Liver (tissue), 8 donors: ENCODE measurements at regions not wholly inside any gene's neighbourhood (a gene's known extent, or its start where the extent isn't known, plus 50 kb on each side); places are given as distances from the start of the nearest gene placed in this dataset.

Experiments used
- DNase-seq: peaks from one replicate; pipeline ENCODE4 v3.0.0-alpha.2; 2017; ENCODE audit warnings: low spot score
- H3K27ac ChIP-seq, 2 donors: one replicate each; pipeline ENCODE4 v1.7.0; 2013; ENCODE audit warnings: inconsistent platforms in 2 of 2, low read length in 2 of 2, control low read depth in 1 of 2, low read depth in 1 of 2, mild to moderate bottlenecking in 1 of 2
- H3K27me3 ChIP-seq, 4 donors: one replicate each; pipeline versions ENCODE4 v1.6.1 to v1.7.0; 2013; ENCODE audit warnings: low read length in 3 of 4, inconsistent platforms in 1 of 4, mild to moderate bottlenecking in 1 of 4, moderate library complexity in 1 of 4; ENCODE audit not compliant: control insufficient read depth in 4 of 4, insufficient read depth in 4 of 4
- H3K36me3 ChIP-seq, 4 donors: one replicate each; pipeline versions ENCODE4 v1.6.1 to v1.7.0; 2013; ENCODE audit warnings: low read length in 3 of 4, mild to moderate bottlenecking in 3 of 4, low read depth in 1 of 4, moderate library complexity in 1 of 4; ENCODE audit not compliant: control insufficient read depth in 4 of 4, insufficient read depth in 3 of 4
- H3K4me1 ChIP-seq, 4 donors: one replicate each; pipeline versions ENCODE4 v1.6.1 to v1.7.0; 2013; ENCODE audit warnings: low read length in 3 of 4, mild to moderate bottlenecking in 3 of 4, moderate library complexity in 1 of 4; ENCODE audit not compliant: control insufficient read depth in 4 of 4, insufficient read depth in 4 of 4
- H3K4me3 ChIP-seq, 3 donors: one replicate each; pipeline versions ENCODE4 v1.6.1 to v1.7.0; 2013; ENCODE audit warnings: low read length in 3 of 3, control low read depth in 1 of 3, low read depth in 1 of 3, mild to moderate bottlenecking in 1 of 3
- H3K9ac ChIP-seq, 2 donors: one replicate each; pipeline ENCODE4 v1.7.0; 2013; ENCODE audit warnings: low read length in 2 of 2, mild to moderate bottlenecking in 2 of 2, moderate library complexity in 2 of 2, control low read depth in 1 of 2, low read depth in 1 of 2
- H3K9me3 ChIP-seq, 4 donors: one replicate each; pipeline versions ENCODE4 v1.6.1 to v1.7.0; 2013; ENCODE audit warnings: low read length in 3 of 4; ENCODE audit not compliant: control insufficient read depth in 4 of 4
- EGR1 ChIP-seq, 2 donors: IDR thresholded peaks; 2 replicates each; pipeline ENCODE4 v1.6.1; 2016 to 2018; ENCODE audit warnings: antibody characterized with exemption in 2 of 2, low read depth in 2 of 2
- FOXA1 ChIP-seq: IDR thresholded peaks from 2 replicates; pipeline ENCODE4 v1.6.1; 2016; ENCODE audit warnings: antibody characterized with exemption
- FOXA2 ChIP-seq: IDR thresholded peaks from 2 replicates; pipeline ENCODE4 v1.6.1; 2016; ENCODE audit warnings: antibody characterized with exemption
- GABPA ChIP-seq, 2 donors: IDR thresholded peaks in 1 of 2; conservative IDR thresholded peaks in 1 of 2; 2 replicates each; pipeline ENCODE4 v1.6.1; 2016; ENCODE audit warnings: antibody characterized with exemption in 2 of 2, mild to moderate bottlenecking in 1 of 2, moderate library complexity in 1 of 2
- HNF4A ChIP-seq, 2 donors: conservative IDR thresholded peaks; 2 replicates each; pipeline ENCODE4 v1.6.1; 2016; ENCODE audit warnings: antibody characterized with exemption in 2 of 2, mild to moderate bottlenecking in 2 of 2
- HNF4G ChIP-seq: IDR thresholded peaks from 2 replicates; pipeline ENCODE4 v1.6.1; 2016; ENCODE audit warnings: antibody characterized with exemption
- JUND ChIP-seq, 2 donors: IDR thresholded peaks; 2 replicates each; pipeline ENCODE4 v1.6.1; 2016; ENCODE audit warnings: antibody characterized with exemption in 2 of 2
- NR2F2 ChIP-seq: IDR thresholded peaks from 2 replicates; pipeline ENCODE4 v1.6.1; 2016; ENCODE audit warnings: antibody characterized with exemption
- RAD21 ChIP-seq, 2 donors: IDR thresholded peaks; 2 replicates each; pipeline ENCODE4 v1.6.1; 2016; ENCODE audit warnings: antibody characterized with exemption in 2 of 2, mild to moderate bottlenecking in 2 of 2
- RXRA ChIP-seq, 2 donors: IDR thresholded peaks; 2 replicates each; pipeline ENCODE4 v1.6.1; 2017 to 2018; ENCODE audit warnings: antibody characterized with exemption in 2 of 2, mild to moderate bottlenecking in 1 of 2
- SP1 ChIP-seq: IDR thresholded peaks from 2 replicates; pipeline ENCODE4 v1.6.1; 2018; ENCODE audit warnings: antibody characterized with exemption, mild to moderate bottlenecking
- TAF1 ChIP-seq: conservative IDR thresholded peaks from 2 replicates; pipeline ENCODE4 v1.6.1; 2016; ENCODE audit warnings: antibody characterized with exemption, mild to moderate bottlenecking
- YY1 ChIP-seq: IDR thresholded peaks from 2 replicates; pipeline ENCODE4 v1.6.1; 2016; ENCODE audit warnings: antibody characterized with exemption, mild to moderate bottlenecking
- ZBTB33 ChIP-seq: IDR thresholded peaks from 2 replicates; pipeline ENCODE4 v1.6.1; 2016; ENCODE audit warnings: antibody characterized with exemption
- WGBS: extraction: QIAGEN DNeasy Blood & Tissue Kit; methylation state at CpG from one replicate; pipeline ENCODE4 v1.1.7; 2013; 5-methylcytosine and 5-hydroxymethylcytosine counted together
- TF ChIP-seq, protein P1 (sequence below): IDR thresholded peaks from 2 replicates; pipeline ENCODE4 v1.6.1; 2016; ENCODE audit warnings: antibody characterized with exemption, mild to moderate bottlenecking
- TF ChIP-seq, protein P2 (sequence below): fragments of 150-350 bp; IDR thresholded peaks from 2 replicates; pipeline ENCODE4 v1.5.1; 2017; ENCODE audit warnings: improper control_type of control experiment, low read depth, low read length; ENCODE audit not compliant: missing input control
- TF ChIP-seq, protein P3 (sequence below): IDR thresholded peaks from 2 replicates; pipeline ENCODE4 v1.6.1; 2016; ENCODE audit warnings: antibody characterized with exemption
- TF ChIP-seq, protein P4 (sequence below): IDR thresholded peaks from 2 replicates; pipeline ENCODE4 v1.6.1; 2016; ENCODE audit warnings: antibody characterized with exemption
- donor health status: healthy.
- donor health status: healthy.
- donor health status: healthy.
- donor health status: healthy.
- donor health status: healthy.

DNA sequence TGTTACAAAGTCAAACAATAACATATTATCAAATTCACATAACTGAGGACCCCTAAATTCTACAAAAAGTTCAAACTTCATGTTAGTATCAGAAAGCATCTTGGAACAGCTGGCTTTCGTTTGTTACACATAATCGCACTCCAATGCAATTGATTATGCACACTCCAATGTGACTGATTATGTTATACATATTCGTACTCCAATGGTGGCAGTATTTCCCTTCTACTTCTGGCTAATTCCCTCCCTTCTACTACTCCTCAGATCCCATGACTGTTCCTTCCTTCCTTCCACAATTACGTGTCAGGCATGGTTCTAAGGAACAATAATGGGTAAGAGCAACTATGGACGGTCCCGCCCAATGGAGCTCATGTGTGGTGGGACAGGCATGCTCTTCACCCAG, 137.1 kb upstream of the CCDC150 start:
- no peak for TF ChIP-seq NR2F2
- TF ChIP-seq FOXA2, result no peak
- TF ChIP-seq RXRA (IDR thresholded peaks at IDR 0.05), result no peak
- TF ChIP-seq HNF4A (conservative IDR thresholded peaks at IDR 0.05), result no peak
- TF ChIP-seq ZBTB33, result no peak
- TF ChIP-seq FOXA1, result no peak
- TF ChIP-seq GABPA (IDR thresholded peaks at IDR 0.05 in 1 of 2, conservative IDR thresholded peaks at IDR 0.05 in 1 of 2), result no peak
- no peak for TF ChIP-seq YY1
- TF ChIP-seq JUND (IDR thresholded peaks at IDR 0.05), result no peak
- DNase-seq, result no peak
- no peaks in the 10 kb centered on the region for H3K27me3 ChIP-seq
- H3K36me3 ChIP-seq, result no peaks in the 10 kb centered on the region
- no peak overlapping the region for H3K9ac ChIP-seq
- H3K9me3 ChIP-seq, result peaks cover 0 to 12% (median under 1%) of the 10 kb centered on the region in 4 donors
- no peaks in the 10 kb centered on the region for H3K4me1 ChIP-seq
- 91% methylated on average over 6 of the region's 6 CpGs for WGBS
- H3K27ac ChIP-seq, result no peak overlapping the region
- no peak overlapping the region for H3K4me3 ChIP-seq

GRCh38 chr2:196503398-196503797, 136.1 kb upstream of the CCDC150 start:
- H3K9ac ChIP-seq, result no peak overlapping the region

More at GRCh38 chr2:196503398-196503797, 136.1 kb upstream of the CCDC150 start:
- no peak overlapping the region for H3K4me3 ChIP-seq
- DNase-seq, result no peak
- no peaks in the 10 kb centered on the region for H3K36me3 ChIP-seq
- no peak overlapping the region for H3K27ac ChIP-seq
- H3K27me3 ChIP-seq, result no peaks in the 10 kb centered on the region
- peaks cover 0 to 10% (median under 1%) of the 10 kb centered on the region in 4 donors for H3K9me3 ChIP-seq
- H3K4me1 ChIP-seq, result no peaks in the 10 kb centered on the region
- 87% methylated on average over 4 of the region's 4 CpGs for WGBS
- TF ChIP-seq NR2F2 (no peak), HNF4A (conservative IDR thresholded peaks at IDR 0.05) (no peak), GABPA (IDR thresholded peaks at IDR 0.05 in 1 of 2, conservative IDR thresholded peaks at IDR 0.05 in 1 of 2) (no peak), SP1 (no peak), ZBTB33 (no peak), JUND (IDR thresholded peaks at IDR 0.05) (no peak), EGR1 (IDR thresholded peaks at IDR 0.05; ENCODE audit: low read depth in 2 of 2) (no peak), RXRA (IDR thresholded peaks at IDR 0.05) (no peak), RAD21 (IDR thresholded peaks at IDR 0.05) (no peak), HNF4G (no peak), FOXA2 (no peak), FOXA1 (no peak), YY1 (no peak), TAF1 (no peak)
- TF ChIP-seq, protein P1, sequence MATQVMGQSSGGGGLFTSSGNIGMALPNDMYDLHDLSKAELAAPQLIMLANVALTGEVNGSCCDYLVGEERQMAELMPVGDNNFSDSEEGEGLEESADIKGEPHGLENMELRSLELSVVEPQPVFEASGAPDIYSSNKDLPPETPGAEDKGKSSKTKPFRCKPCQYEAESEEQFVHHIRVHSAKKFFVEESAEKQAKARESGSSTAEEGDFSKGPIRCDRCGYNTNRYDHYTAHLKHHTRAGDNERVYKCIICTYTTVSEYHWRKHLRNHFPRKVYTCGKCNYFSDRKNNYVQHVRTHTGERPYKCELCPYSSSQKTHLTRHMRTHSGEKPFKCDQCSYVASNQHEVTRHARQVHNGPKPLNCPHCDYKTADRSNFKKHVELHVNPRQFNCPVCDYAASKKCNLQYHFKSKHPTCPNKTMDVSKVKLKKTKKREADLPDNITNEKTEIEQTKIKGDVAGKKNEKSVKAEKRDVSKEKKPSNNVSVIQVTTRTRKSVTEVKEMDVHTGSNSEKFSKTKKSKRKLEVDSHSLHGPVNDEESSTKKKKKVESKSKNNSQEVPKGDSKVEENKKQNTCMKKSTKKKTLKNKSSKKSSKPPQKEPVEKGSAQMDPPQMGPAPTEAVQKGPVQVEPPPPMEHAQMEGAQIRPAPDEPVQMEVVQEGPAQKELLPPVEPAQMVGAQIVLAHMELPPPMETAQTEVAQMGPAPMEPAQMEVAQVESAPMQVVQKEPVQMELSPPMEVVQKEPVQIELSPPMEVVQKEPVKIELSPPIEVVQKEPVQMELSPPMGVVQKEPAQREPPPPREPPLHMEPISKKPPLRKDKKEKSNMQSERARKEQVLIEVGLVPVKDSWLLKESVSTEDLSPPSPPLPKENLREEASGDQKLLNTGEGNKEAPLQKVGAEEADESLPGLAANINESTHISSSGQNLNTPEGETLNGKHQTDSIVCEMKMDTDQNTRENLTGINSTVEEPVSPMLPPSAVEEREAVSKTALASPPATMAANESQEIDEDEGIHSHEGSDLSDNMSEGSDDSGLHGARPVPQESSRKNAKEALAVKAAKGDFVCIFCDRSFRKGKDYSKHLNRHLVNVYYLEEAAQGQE, result no peak
- TF ChIP-seq, protein P2, sequence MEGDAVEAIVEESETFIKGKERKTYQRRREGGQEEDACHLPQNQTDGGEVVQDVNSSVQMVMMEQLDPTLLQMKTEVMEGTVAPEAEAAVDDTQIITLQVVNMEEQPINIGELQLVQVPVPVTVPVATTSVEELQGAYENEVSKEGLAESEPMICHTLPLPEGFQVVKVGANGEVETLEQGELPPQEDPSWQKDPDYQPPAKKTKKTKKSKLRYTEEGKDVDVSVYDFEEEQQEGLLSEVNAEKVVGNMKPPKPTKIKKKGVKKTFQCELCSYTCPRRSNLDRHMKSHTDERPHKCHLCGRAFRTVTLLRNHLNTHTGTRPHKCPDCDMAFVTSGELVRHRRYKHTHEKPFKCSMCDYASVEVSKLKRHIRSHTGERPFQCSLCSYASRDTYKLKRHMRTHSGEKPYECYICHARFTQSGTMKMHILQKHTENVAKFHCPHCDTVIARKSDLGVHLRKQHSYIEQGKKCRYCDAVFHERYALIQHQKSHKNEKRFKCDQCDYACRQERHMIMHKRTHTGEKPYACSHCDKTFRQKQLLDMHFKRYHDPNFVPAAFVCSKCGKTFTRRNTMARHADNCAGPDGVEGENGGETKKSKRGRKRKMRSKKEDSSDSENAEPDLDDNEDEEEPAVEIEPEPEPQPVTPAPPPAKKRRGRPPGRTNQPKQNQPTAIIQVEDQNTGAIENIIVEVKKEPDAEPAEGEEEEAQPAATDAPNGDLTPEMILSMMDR, result no peak
- TF ChIP-seq, protein P3, sequence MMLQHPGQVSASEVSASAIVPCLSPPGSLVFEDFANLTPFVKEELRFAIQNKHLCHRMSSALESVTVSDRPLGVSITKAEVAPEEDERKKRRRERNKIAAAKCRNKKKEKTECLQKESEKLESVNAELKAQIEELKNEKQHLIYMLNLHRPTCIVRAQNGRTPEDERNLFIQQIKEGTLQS, result no peak
- TF ChIP-seq, protein P4, sequence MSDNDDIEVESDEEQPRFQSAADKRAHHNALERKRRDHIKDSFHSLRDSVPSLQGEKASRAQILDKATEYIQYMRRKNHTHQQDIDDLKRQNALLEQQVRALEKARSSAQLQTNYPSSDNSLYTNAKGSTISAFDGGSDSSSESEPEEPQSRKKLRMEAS, result no peak
